WTC11 (cell line): ENCODE measurements at regions not wholly inside any gene's neighbourhood (a gene's known extent, or its start where the extent isn't known, plus 50 kb on each side); places are given as distances from the start of the nearest gene placed in this dataset.

Experiments
- ATAC-seq: fragments of 200-7000 bp; cut with Tn5 transposase; 2 replicates; pipeline ENCODE4 v1.10.0; 2021; ENCODE audit warnings: mild to moderate bottlenecking, moderate library complexity
- CTCF ChIA-PET: fragments of 300-600 bp; sonication (Branson Sonifier 250); formaldehyde crosslinking; loops from one replicate; lab custom pipeline; 2021; ENCODE audit warnings: antibody characterized with exemption; lab: Charles Lee
- POLR2A ChIA-PET: fragments of 350-600 bp; sonication (Branson Sonifier 250); formaldehyde crosslinking; loops from one replicate; lab custom pipeline; 2021; ENCODE audit warnings: antibody characterized with exemption; lab: Charles Lee
- DNase-seq: peaks from one replicate; pipeline ENCODE4 v3.0.0; 2021; ENCODE audit warnings: low spot score
- H3K27ac Mint-ChIP-seq: 2 replicates; pipeline ENCODE4 v1.8.0; 2021; ENCODE audit warnings: mixed read lengths
- H3K27me3 Mint-ChIP-seq: 2 replicates; pipeline ENCODE4 v1.8.0; 2021; ENCODE audit warnings: low read depth, mild to moderate bottlenecking, moderate library complexity, mixed read lengths
- H3K36me3 Mint-ChIP-seq: 2 replicates; pipeline ENCODE4 v1.8.0; 2021; ENCODE audit warnings: mixed read lengths
- H3K4me1 Mint-ChIP-seq: 2 replicates; pipeline ENCODE4 v1.8.0; 2022; ENCODE audit warnings: mixed read lengths
- H3K4me3 Mint-ChIP-seq: 2 replicates; pipeline ENCODE4 v1.8.0; 2021; ENCODE audit warnings: mild to moderate bottlenecking, moderate library complexity, mixed read lengths
- H3K9me3 Mint-ChIP-seq: 2 replicates; pipeline ENCODE4 v1.8.0; 2021; ENCODE audit warnings: mixed read lengths
- ATF2 ChIP-seq: sonication (generic); formaldehyde crosslinking; IDR thresholded peaks from 2 replicates; pipeline ENCODE4 v1.8.1; 2022; ENCODE audit warnings: low read depth, missing genetic modification reagents, borderline replicate concordance
- ATF3 ChIP-seq: sonication (generic); formaldehyde crosslinking; conservative IDR thresholded peaks from 2 replicates; pipeline ENCODE4 v1.8.1; 2022; ENCODE audit warnings: mild to moderate bottlenecking, missing genetic modification reagents
- CREM ChIP-seq: sonication (generic); formaldehyde crosslinking; IDR thresholded peaks from 2 replicates; pipeline ENCODE4 v1.8.1; 2022; ENCODE audit warnings: mild to moderate bottlenecking, missing genetic modification reagents, moderate library complexity
- E2F1 ChIP-seq: sonication (generic); formaldehyde crosslinking; IDR thresholded peaks from 2 replicates; pipeline ENCODE4 v1.8.0; 2022; ENCODE audit warnings: mild to moderate bottlenecking, missing genetic modification reagents
- E2F5 ChIP-seq: sonication (generic); formaldehyde crosslinking; IDR thresholded peaks from 2 replicates; pipeline ENCODE4 v1.8.1; 2022; ENCODE audit warnings: mild to moderate bottlenecking, moderate library complexity, missing genetic modification reagents
- ELF4 ChIP-seq: sonication (generic); formaldehyde crosslinking; IDR thresholded peaks from 2 replicates; pipeline ENCODE4 v1.8.1; 2022; ENCODE audit warnings: low read depth, mild to moderate bottlenecking, moderate library complexity, missing genetic modification reagents
- FOXJ3 ChIP-seq: sonication (generic); formaldehyde crosslinking; IDR thresholded peaks from 2 replicates; pipeline ENCODE4 v1.9.0; 2021; ENCODE audit warnings: missing genetic modification reagents, mild to moderate bottlenecking, borderline replicate concordance
- GABPB1 ChIP-seq: sonication (generic); formaldehyde crosslinking; IDR thresholded peaks from 2 replicates; pipeline ENCODE4 v1.8.1; 2023; ENCODE audit warnings: mild to moderate bottlenecking, missing genetic modification reagents
- KAT7 ChIP-seq: sonication (generic); formaldehyde crosslinking; IDR thresholded peaks from 2 replicates; pipeline ENCODE4 v1.8.1; 2023; ENCODE audit warnings: missing genetic modification reagents, mild to moderate bottlenecking, borderline replicate concordance
- MAX ChIP-seq: sonication (generic); formaldehyde crosslinking; IDR thresholded peaks from 2 replicates; pipeline ENCODE4 v1.8.0; 2022; ENCODE audit warnings: mild to moderate bottlenecking, missing genetic modification reagents
- MXD4 ChIP-seq: fragments of 250-450 bp; sonication (Bioruptor Pico); IDR thresholded peaks from 2 replicates; pipeline ENCODE4 v1.8.0; 2021; ENCODE audit warnings: mild to moderate bottlenecking, moderate library complexity, borderline replicate concordance
- NFATC4 ChIP-seq: fragments of 250-450 bp; sonication (Bioruptor Pico); IDR thresholded peaks from 2 replicates; pipeline ENCODE4 v1.9.0; 2021; ENCODE audit warnings: mild to moderate bottlenecking
- PRRX2 ChIP-seq: fragments of 250-450 bp; sonication (Bioruptor Pico); IDR thresholded peaks from 2 replicates; pipeline ENCODE4 v1.8.0; 2021; ENCODE audit warnings: mild to moderate bottlenecking
- TEAD4 ChIP-seq: sonication (generic); formaldehyde crosslinking; IDR thresholded peaks from 2 replicates; pipeline ENCODE4 v1.8.0; 2022; ENCODE audit warnings: mild to moderate bottlenecking, missing genetic modification reagents
- TP53 ChIP-seq: sonication (generic); formaldehyde crosslinking; IDR thresholded peaks from 2 replicates; pipeline ENCODE4 v1.8.1; 2023; ENCODE audit warnings: mild to moderate bottlenecking, missing genetic modification reagents
- ZBTB43 ChIP-seq: sonication (generic); formaldehyde crosslinking; IDR thresholded peaks from 2 replicates; pipeline ENCODE4 v1.8.1; 2023; ENCODE audit warnings: mild to moderate bottlenecking, missing genetic modification reagents
- ZNF232 ChIP-seq: sonication (generic); formaldehyde crosslinking; IDR thresholded peaks from 2 replicates; pipeline ENCODE4 v1.8.0; 2022; ENCODE audit warnings: mild to moderate bottlenecking, missing genetic modification reagents
- ZNF416 ChIP-seq: fragments of 250-450 bp; sonication (Bioruptor Pico); IDR thresholded peaks from 2 replicates; pipeline ENCODE4 v1.9.0; 2021; ENCODE audit warnings: mild to moderate bottlenecking, inconsistent platforms
- ZNF423 ChIP-seq: fragments of 250-450 bp; sonication (Bioruptor Pico); IDR thresholded peaks from 2 replicates; pipeline ENCODE4 v2.1.2; 2022; ENCODE audit warnings: mild to moderate bottlenecking, moderate library complexity
- ZNF532 ChIP-seq: fragments of 250-450 bp; sonication (Bioruptor Pico); IDR thresholded peaks from 2 replicates; pipeline ENCODE4 v1.9.0; 2021; ENCODE audit warnings: mild to moderate bottlenecking, borderline replicate concordance

- TF ChIP-seq MXD4 (CRISPR knock-in tag), result no peak
- TF ChIP-seq ZNF416 (CRISPR knock-in tag), result no peak
- no peak for TF ChIP-seq ZNF423 (CRISPR knock-in tag)
- no peak for TF ChIP-seq NFATC4 (CRISPR knock-in tag)
- no peak for TF ChIP-seq CREM (CRISPR knock-in tag)
These were observed 683.6 kb upstream of the ROBO1 start (continued) for GRCh38 chr3:80451393-80451792.

- peaks cover 21% of the 10 kb centered on the region for H3K4me1 Mint-ChIP-seq
- H3K27ac Mint-ChIP-seq, result peak overlapping the region; percentile 36; the same call in 1 of the 2 replicates
- no peak overlapping the region for H3K4me3 Mint-ChIP-seq
- no peak for ATAC-seq
- H3K9me3 Mint-ChIP-seq, result no peaks in the 10 kb centered on the region
- no peaks in the 10 kb centered on the region for H3K27me3 Mint-ChIP-seq
- POLR2A ChIA-PET, result no interaction called here
- TF ChIP-seq MXD4 (CRISPR knock-in tag) (no peak), E2F1 (no peak), ZNF532 (no peak), ZNF232 (no peak), FOXJ3 (CRISPR knock-in tag) (no peak), CREM (CRISPR knock-in tag) (no peak), ZBTB43 (CRISPR knock-in tag) (no peak), KAT7 (CRISPR knock-in tag) (no peak), ATF3 (no peak), ZNF416 (CRISPR knock-in tag) (no peak), ELF4 (CRISPR knock-in tag) (no peak), TEAD4 (CRISPR knock-in tag) (no peak)
- TF ChIP-seq, all 79 proteins: peak for 0
- no peak for DNase-seq
- no peaks in the 10 kb centered on the region for H3K36me3 Mint-ChIP-seq
- CTCF ChIA-PET, result no interaction called here
These were observed 677.8 kb upstream of the ROBO1 start for GRCh38 chr3:80445641-80446040.

GRCh38 chr3:80445053-80445452 is 677.3 kb upstream of the ROBO1 start:
- CTCF ChIA-PET, result no interaction called here
- no peak overlapping the region for H3K4me3 Mint-ChIP-seq
- H3K36me3 Mint-ChIP-seq, result no peaks in the 10 kb centered on the region
- POLR2A ChIA-PET, result no interaction called here
- no peaks in the 10 kb centered on the region for H3K27me3 Mint-ChIP-seq
- no peaks in the 10 kb centered on the region for H3K9me3 Mint-ChIP-seq
- DNase-seq, result no peak
- peaks cover 21% of the 10 kb centered on the region for H3K4me1 Mint-ChIP-seq
- H3K27ac Mint-ChIP-seq, result peak overlapping the region; percentile 2
- TF ChIP-seq PRRX2 (CRISPR knock-in tag), result no peak
- no peak for ATAC-seq

GRCh38 chr3:80439490-80439889 is 671.7 kb upstream of the ROBO1 start:
- peaks cover under 1% of the 10 kb centered on the region for H3K4me1 Mint-ChIP-seq
- H3K27ac Mint-ChIP-seq, result no peak overlapping the region
- POLR2A ChIA-PET, result no interaction called here
- H3K9me3 Mint-ChIP-seq, result no peaks in the 10 kb centered on the region
- CTCF ChIA-PET, result no interaction called here
- ATAC-seq, result no peak
- no peaks in the 10 kb centered on the region for H3K36me3 Mint-ChIP-seq
- no peaks in the 10 kb centered on the region for H3K27me3 Mint-ChIP-seq
- no peak for DNase-seq
- no peak overlapping the region for H3K4me3 Mint-ChIP-seq
- no peak for TF ChIP-seq GABPB1 (CRISPR knock-in tag)
- no peak for TF ChIP-seq ATF2 (CRISPR knock-in tag)
- no peak for TF ChIP-seq MAX (CRISPR knock-in tag)
- TF ChIP-seq TP53 (CRISPR knock-in tag), result no peak
- no peak for TF ChIP-seq E2F5
